Natural killer cell (primary cell): ENCODE measurements at regions not wholly inside any gene's neighbourhood (a gene's known extent, or its start where the extent isn't known, plus 50 kb on each side); places are given as distances from the start of the nearest gene placed in this dataset.

Source experiments
- ATAC-seq, 3 donors: fragments of 150-1000 bp in 2 of 3; fragments of 200-7000 bp in 1 of 3; cut with Tn5 transposase; 1 replicate in 1 of 3; 2 replicates in 2 of 3; pipeline ENCODE4 v1.10.0; 2021; ENCODE audit warnings: mild to moderate bottlenecking in 2 of 3, moderate library complexity in 2 of 3
- DNase-seq, 2 donors: peaks; one replicate each; pipeline versions ENCODE4 v3.0.0 to v3.0.0-alpha.2; 2013 to 2021; ENCODE audit warnings: mixed read lengths in 1 of 2
- H3K27ac ChIP-seq: one replicate; pipeline ENCODE4 v1.5.1; 2013; ENCODE audit warnings: mild to moderate bottlenecking, low read length
- H3K27me3 ChIP-seq: one replicate; pipeline ENCODE4 v1.6.1; 2013; ENCODE audit warnings: low read length; ENCODE audit not compliant: control insufficient read depth, insufficient read depth
- H3K36me3 ChIP-seq: one replicate; pipeline ENCODE4 v1.6.1; 2013; ENCODE audit warnings: low read length; ENCODE audit not compliant: control insufficient read depth, insufficient read depth
- H3K4me1 ChIP-seq: one replicate; pipeline ENCODE4 v1.6.1; 2013; ENCODE audit warnings: low read length; ENCODE audit not compliant: control insufficient read depth, insufficient read depth
- H3K4me3 ChIP-seq: one replicate; pipeline ENCODE4 v1.5.1; 2013; ENCODE audit warnings: low read length
- H3K9me3 ChIP-seq: one replicate; pipeline ENCODE4 v1.6.1; 2013; ENCODE audit warnings: low read length; ENCODE audit not compliant: control insufficient read depth, insufficient read depth
- H3K27ac Mint-ChIP-seq, 2 donors: one replicate each; pipeline ENCODE4 v1.8.0; 2022; ENCODE audit warnings: mild to moderate bottlenecking in 2 of 2, mixed read lengths in 2 of 2, moderate library complexity in 1 of 2
- H3K27me3 Mint-ChIP-seq, 2 donors: one replicate each; pipeline ENCODE4 v1.8.0; 2022; ENCODE audit warnings: low read depth in 2 of 2, mixed read lengths in 2 of 2
- H3K36me3 Mint-ChIP-seq: one replicate; pipeline ENCODE4 v1.8.0; 2022; ENCODE audit warnings: mixed read lengths
- H3K4me1 Mint-ChIP-seq, 2 donors: one replicate each; pipeline ENCODE4 v1.8.0; 2022; ENCODE audit warnings: mixed read lengths in 2 of 2
- H3K4me3 Mint-ChIP-seq: one replicate; pipeline ENCODE4 v1.8.0; 2022; ENCODE audit warnings: mild to moderate bottlenecking, moderate library complexity, mixed read lengths
- H3K9me3 Mint-ChIP-seq, 2 donors: one replicate each; pipeline ENCODE4 v1.8.0; 2022; ENCODE audit warnings: mixed read lengths in 2 of 2
- CTCF ChIP-seq: fragments of 200-600 bp; IDR thresholded peaks from one replicate; pipeline ENCODE4 v1.8.0; 2022; ENCODE audit warnings: antibody characterized with exemption
- WGBS: methylation state at CpG from one replicate; pipeline ENCODE4 v1.1.7; 2013; ENCODE audit warnings: missing lambda C conversion rate; ENCODE audit not compliant: insufficient coverage; 5-methylcytosine and 5-hydroxymethylcytosine counted together
- intact Hi-C: fragments of 100-400 bp; cut with micrococcal nuclease; formaldehyde crosslinking; loops from one replicate; pipeline ENCODE4 v1.14.2; 2022

- Mint-ChIP-seq H3K4me1 (no peaks in the 10 kb centered on the region), H3K9me3 (no peaks in the 10 kb centered on the region), H3K4me3 (no peak overlapping the region), H3K27me3 (no peaks in the 10 kb centered on the region), H3K27ac (no peak overlapping the region), H3K36me3 (no peaks in the 10 kb centered on the region)
- Histone ChIP-seq H3K4me3 (no peak overlapping the region), H3K4me1 (no peaks in the 10 kb centered on the region), H3K9me3 (no peaks in the 10 kb centered on the region), H3K27ac (no peak overlapping the region), H3K27me3 (no peaks in the 10 kb centered on the region), H3K36me3 (no peaks in the 10 kb centered on the region)
- no peak for TF ChIP-seq CTCF
- ATAC-seq: no peak
- intact Hi-C loops: no loop called here
- no peak for DNase-seq
Measured at GRCh38 chr7:131139462-131139861, 188.2 kb upstream of the MKLN1 start.

GRCh38 chr7:131141443-131141967 is 186.2 kb upstream of the MKLN1 start:
- H3K4me3 Mint-ChIP-seq: no peak overlapping the region
- H3K27me3 Mint-ChIP-seq: peaks cover 0 to 8% of the 10 kb centered on the region in 2 donors
- Histone ChIP-seq H3K27me3 (no peaks in the 10 kb centered on the region), H3K36me3 (no peaks in the 10 kb centered on the region), H3K9me3 (no peaks in the 10 kb centered on the region), H3K4me1 (no peaks in the 10 kb centered on the region), H3K4me3 (no peak overlapping the region), H3K27ac (no peak overlapping the region)
- no peaks in the 10 kb centered on the region for H3K36me3 Mint-ChIP-seq
- H3K27ac Mint-ChIP-seq: no peak overlapping the region
- no peak for DNase-seq
- H3K4me1 Mint-ChIP-seq: no peaks in the 10 kb centered on the region
- TF ChIP-seq CTCF: no peak
- H3K9me3 Mint-ChIP-seq: no peaks in the 10 kb centered on the region
- ATAC-seq: no peak
- intact Hi-C loops: no loop called here
- 92% methylated on average over 5 of the region's 6 CpGs for WGBS

DNA sequence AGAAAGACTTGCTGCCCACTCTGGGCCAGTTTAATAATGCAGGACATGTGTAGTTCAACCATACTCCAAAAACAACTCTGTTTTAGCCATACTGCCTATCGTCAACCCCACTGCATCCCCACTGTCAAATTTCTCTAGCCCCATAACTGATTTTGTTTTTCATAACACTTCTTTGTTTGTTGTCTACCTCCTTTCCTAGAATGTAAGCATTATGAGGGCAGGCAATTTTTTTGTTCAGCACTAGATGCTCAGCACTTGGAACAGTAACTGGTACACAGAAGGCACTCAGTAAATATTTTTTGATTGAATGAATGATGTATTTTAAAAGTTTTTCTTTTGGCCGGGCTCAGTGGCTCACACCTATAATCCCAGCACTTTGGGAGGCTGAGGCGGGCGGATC is 183.8 kb upstream of the MKLN1 start:
- Histone ChIP-seq H3K27me3 (no peaks in the 10 kb centered on the region), H3K9me3 (no peaks in the 10 kb centered on the region), H3K4me1 (no peaks in the 10 kb centered on the region), H3K4me3 (no peak overlapping the region), H3K36me3 (no peaks in the 10 kb centered on the region), H3K27ac (no peak overlapping the region)
- H3K4me1 Mint-ChIP-seq: no peaks in the 10 kb centered on the region
- no peak overlapping the region for H3K27ac Mint-ChIP-seq
- intact Hi-C loops: no loop called here
- H3K9me3 Mint-ChIP-seq: no peaks in the 10 kb centered on the region
- DNase-seq (no peak), ATAC-seq (no peak)
- WGBS: 95% methylated on average over 4 of the region's 4 CpGs
- no peaks in the 10 kb centered on the region for H3K36me3 Mint-ChIP-seq
- H3K4me3 Mint-ChIP-seq: no peak overlapping the region
- peaks cover 0 to 8% of the 10 kb centered on the region in 2 donors for H3K27me3 Mint-ChIP-seq
- no peak for TF ChIP-seq CTCF

GRCh38 chr7:131145026-131145425 is 182.7 kb upstream of the MKLN1 start:
- H3K27me3 Mint-ChIP-seq: peaks cover 2 to 16% of the 10 kb centered on the region in 2 donors
- H3K4me3 Mint-ChIP-seq: no peak overlapping the region
- WGBS: 87% methylated on average over 8 of the region's 8 CpGs

More at GRCh38 chr7:131145026-131145425, 182.7 kb upstream of the MKLN1 start:
- Histone ChIP-seq H3K9me3 (no peaks in the 10 kb centered on the region), H3K4me1 (no peaks in the 10 kb centered on the region), H3K4me3 (no peak overlapping the region), H3K27ac (no peak overlapping the region), H3K27me3 (no peaks in the 10 kb centered on the region), H3K36me3 (no peaks in the 10 kb centered on the region)
- H3K4me1 Mint-ChIP-seq: no peaks in the 10 kb centered on the region
- TF ChIP-seq CTCF: no peak
- ATAC-seq (no peak), DNase-seq (no peak)
- no peaks in the 10 kb centered on the region for H3K36me3 Mint-ChIP-seq
- intact Hi-C loops: no loop called here
- H3K27ac Mint-ChIP-seq: no peak overlapping the region
- no peaks in the 10 kb centered on the region for H3K9me3 Mint-ChIP-seq
